Stimulated activated CD8-positive, alpha-beta memory T cell treated with anti-CD3 and anti-CD28 coated beads, Interleukin-4, amount 100 ng/mL, for 4 hours (primary cell): ENCODE measurements at regions not wholly inside any gene's neighbourhood (a gene's known extent, or its start where the extent isn't known, plus 50 kb on each side); places are given as distances from the start of the nearest gene placed in this dataset.

Experiments used
- DNase-seq, 2 donors: peaks; one replicate each; pipeline ENCODE4 v3.0.0-alpha.2; 2020; ENCODE audit warnings: low read depth in 2 of 2, low spot score in 1 of 2

DNA sequence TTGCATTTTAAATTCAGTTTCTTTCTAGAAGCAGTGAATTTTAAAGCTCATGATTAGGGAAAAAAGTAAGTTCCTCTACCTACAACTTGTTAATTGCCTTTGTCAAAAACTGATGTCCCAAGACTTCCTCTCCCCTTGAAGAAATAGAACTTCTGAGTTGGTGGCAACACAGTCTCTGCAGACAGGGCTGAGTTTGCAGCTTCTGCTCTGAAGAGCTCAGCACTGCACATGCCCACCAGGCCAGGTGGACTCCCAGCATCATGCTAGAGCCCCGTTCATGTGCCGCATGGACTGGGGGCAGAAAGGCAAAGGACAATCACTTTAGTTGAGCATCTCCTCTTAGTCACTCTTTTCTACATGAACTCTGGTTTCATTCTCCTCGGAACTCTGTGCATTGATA is 620.1 kb downstream of the VRK1 start:
- no peak for DNase-seq

DNA sequence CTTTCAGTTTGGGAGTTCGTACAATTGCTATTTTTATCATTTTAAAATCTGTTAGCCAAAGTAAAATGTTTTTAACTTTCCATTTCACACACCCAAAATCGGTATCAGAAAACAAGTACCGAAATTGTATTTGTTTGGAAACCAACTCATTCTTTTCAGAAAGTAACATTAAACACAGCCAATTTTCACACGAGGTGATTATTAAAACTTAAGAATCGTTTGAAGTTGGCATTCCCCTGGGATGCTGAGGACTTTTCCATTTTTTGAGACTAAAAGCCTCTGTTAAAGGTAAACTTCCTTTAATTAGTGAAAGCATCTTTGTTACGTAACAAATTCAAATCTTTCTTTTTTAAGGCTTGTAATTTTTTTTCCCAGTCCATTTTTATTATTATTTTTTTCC is 623.0 kb downstream of the VRK1 start:
- DNase-seq: no peak

DNA sequence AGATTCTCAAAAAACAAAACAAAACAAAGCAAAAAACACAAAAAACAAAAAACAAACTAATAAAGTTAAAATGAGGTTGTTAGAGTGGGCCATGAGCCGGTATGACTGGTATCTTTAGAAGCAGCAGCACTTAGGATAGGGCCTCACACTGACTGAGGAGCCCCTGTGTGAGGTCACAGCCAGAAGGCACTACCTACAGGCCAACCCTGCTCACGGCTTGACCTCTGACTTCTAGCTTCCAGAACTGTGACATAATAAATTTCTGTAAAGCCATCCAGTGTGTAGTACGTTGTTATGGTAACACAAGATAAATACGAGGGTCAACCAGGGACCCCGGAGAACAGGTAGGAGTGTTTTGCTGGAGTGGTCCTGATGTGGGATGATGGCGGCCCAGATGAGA is 629.6 kb downstream of the VRK1 start:
- no peak for DNase-seq

DNA sequence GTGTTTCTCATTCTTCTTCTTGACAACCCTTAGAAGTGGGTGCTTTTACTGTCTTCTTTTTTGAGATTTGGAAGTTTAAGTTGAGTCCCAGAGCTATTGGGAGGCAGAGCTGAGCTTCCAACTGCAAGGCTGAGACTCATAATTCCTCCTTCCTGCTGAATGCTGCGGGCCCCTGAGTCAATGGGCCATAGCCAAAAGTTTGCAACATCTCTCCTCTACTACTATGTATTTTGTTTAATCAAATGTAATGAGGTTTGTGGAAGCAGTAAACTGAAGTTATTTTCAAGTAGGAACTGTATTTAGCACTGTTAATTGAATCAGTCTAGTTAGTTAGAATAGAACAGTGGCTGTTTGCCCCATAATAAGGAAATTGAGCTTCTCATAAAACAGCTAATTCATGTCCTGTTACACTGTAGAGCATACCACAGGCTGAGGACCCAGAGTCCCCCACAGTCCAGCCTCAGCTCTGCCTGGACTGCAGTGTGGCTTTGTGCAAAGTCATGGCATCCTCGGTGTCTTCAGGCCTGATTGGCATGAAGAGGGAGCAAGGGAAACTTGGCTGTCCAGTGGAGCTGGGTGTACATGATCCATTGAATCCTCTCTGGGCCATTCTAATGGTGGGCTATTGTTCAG is 631.7 kb downstream of the VRK1 start:
- no peak for DNase-seq

DNA sequence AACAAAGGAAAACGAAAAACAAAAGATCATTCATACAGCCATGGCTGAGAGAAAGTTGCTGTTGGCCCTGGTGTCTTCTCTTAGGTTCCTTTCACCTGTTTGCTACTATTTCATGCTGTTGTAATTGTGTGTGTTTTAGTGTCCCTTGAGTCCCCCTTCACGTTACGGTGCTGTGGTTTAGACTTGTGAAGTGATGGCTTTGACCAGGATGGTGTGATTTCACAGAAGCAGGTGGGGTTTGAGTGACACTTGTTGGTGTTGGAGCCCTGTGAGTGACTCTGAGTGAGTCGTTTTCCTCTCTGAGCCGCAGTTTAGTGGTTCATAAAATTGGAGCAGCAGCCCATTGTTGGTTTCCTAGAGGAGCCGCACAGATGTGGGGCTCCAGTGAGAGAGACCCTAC is 635.4 kb downstream of the VRK1 start:
- DNase-seq: no peak

DNA sequence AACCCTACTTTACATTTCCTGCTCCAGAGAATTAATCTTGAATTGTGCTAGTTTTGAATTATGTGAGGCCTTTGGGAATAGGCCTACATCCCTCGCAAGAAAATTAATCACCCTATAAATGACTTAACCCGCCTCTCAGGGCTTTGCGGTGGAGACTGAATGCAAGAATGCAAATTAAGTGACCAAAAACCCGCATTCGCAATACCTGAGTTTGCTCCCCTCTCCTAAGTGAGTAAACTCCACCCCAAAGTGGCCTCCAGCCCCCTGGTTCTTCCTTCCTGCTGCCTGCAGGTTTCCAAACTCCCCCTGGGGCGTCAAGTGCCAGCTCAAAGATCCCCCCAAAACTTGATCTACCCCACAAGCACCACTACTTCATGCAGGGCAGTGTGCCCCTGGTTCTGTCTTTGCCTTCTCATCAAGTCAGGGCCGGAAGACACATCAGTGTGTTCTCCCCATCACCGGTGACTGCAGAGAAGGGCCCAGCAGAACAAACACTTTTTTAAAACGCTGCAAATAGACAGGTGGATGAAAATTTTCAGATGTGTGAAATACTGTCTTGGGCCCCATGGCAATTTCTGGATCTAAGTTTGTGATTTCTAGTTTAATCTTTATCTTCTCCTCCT is 644.7 kb downstream of the VRK1 start:
- no peak for DNase-seq

DNA sequence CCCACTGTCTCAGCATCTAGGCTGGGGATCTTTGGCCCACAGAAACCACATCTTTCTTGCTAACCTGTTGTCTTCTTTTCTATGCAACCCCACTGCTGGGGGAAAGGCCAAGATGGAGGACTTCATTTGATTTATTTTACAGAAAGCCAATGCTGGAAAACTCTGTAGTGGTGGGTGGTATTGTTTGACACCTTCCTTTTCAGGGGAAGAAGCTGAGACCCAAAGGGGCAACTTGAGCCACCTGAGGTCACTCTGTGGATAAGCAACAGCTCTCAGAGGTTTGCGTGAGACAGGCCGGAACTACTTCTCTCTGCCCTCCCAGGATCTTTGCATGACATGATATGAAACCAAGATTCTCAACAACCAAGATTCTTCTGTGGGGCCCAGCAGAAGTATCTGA is 645.2 kb downstream of the VRK1 start:
- DNase-seq: no peak

DNA sequence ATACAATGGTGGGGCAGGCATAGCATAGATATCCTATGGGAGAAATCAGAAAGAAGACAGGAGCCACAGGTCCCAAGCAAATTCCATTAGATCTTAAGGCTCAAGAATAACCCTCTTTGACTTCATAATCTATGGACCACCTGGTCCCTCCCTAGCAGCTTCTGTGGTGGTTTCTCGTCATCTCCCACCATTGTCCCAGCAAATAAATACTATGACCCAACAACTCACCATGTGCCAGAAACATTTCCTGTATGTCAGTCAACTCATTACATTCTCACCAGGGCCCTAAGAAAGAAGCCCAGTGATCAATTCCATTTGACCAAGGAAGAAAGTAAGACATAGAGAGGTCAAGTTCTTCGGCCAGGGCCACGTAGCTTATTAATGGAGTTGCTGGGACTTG is 646.2 kb downstream of the VRK1 start:
- DNase-seq: no peak

DNA sequence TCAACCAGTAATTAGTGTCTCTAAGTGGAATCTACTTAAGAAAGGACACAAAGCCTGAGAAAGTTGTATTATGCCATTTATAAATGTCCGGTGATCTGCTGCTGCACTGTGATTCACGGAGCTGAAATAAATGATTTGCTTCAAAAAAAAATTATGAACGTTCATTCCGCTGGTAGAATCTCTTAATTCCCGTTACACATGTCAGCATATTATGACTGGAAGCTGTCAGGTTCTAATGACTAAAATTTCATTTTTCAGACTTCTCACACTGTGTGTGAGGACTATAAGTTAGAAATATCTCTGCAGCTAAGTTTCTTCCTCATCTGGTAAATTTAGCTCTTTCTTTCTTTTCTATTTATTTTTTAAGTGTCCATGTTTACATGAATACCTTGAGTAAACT is 647.1 kb downstream of the VRK1 start:
- no peak for DNase-seq

DNA sequence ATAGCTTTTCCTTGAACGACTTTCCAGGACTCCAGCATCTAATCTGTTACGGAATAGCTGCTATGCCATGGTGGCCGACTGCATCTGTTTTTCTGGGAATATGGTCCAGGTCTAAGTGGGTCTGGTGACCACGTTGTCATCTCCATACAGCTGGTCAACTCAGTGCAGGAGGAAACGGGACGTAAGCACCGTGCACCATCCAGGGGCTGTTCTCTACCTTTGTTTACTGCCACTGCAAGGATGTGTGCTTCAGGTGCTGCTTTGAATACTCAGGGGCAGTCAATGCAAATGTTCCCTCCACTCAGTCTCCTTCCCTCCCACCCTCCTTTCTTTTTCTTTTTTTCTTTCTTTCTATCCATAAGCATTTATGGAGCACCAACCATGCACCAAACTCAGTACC is 648.2 kb downstream of the VRK1 start:
- DNase-seq: no peak

DNA sequence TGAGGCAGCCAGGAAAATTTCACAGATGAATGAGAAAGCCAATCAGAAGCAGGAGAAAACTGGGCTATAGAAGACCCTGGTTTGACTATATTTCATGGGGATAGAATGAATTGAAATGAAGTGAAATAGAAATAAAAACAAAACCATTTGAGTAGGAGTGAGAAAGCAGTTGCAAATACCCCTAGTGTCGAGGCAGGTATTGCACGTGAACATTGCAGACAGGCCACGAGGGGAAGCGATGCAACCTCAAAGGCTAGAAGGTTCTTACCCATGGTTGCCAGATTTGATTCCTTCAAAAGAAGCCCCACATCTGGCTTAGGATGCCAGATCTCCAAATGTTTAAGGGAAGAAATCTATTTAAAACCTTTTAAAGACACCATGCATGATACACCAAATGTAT is 648.9 kb downstream of the VRK1 start:
- DNase-seq: no peak

DNA sequence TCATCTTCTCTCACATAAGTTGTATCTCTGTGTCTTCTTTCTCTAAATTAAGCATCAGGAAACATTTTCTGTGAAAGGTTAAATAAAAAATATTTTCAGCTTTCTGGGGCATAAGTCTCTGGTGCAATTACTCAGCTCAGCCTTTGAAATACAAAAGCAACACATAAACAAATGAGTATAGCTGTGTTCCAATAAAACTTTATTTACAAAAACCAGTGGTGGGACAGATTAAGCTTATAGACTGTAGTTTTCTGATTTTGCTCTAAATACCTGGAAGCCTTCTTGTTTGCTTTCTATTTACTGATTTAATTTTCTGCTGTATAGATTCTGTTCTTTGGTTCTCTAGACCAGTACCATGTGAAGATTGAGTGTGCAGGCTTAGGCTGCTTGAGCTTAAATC is 655.1 kb downstream of the VRK1 start:
- DNase-seq: no peak

DNA sequence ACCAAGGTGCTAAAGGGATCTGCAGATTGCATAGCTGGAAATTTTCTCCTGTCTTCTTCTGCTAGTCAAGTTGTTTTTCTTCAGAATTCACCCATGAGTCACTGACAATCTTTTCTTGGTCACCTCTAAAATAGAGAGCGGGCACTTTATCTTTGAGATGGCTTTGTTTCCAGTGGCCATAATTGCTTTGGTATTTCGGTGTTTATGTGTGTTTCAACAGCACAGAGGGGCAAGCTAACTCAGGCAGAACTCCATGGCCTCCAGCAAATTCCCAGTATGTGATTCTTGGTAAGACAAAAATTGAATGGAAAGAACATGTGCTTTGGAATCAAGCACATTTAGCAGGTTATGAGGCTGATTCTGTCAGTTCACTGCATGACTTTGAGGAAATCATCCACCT is 656.8 kb downstream of the VRK1 start:
- no peak for DNase-seq

DNA sequence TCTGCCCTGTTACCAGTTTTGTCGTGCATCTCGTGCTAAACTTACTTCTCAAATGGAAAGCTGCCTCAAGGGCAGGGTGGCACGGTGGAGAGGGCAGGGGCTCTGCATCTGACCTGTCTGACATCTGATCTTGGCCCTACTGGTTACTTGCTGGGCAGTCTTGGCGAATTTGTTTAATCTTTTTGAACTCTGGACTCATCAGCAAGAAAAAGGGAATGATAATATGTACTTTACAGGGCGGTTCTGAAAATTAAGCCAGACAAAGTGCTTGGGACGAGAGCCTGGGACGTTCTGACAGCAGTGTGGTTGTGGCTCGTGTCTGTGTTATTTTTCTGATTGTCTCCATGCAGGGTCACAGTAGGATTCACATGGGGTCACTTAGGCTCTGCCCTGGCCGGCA is 659.3 kb downstream of the VRK1 start:
- DNase-seq: no peak

DNA sequence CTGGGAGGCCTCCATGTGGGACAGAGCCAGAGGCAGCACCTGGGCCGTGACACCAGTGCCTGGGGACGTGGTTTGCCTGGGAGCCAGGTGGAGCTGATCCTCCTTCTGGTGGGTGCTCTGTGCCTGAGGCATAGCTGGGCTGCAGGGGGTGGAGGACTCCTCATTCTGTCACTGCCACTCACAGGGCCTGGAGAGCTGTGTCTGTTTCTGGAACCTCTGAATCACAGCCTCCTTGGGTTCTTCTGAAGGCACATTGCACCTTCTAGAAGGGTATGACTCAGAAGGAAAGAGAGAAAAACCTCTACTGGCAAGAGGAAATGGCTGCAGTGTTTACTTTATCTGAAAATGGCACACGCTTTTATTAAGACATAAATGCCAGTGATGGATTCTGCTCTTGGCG is 659.8 kb downstream of the VRK1 start:
- DNase-seq: peak; percentile 47 to 66

DNA sequence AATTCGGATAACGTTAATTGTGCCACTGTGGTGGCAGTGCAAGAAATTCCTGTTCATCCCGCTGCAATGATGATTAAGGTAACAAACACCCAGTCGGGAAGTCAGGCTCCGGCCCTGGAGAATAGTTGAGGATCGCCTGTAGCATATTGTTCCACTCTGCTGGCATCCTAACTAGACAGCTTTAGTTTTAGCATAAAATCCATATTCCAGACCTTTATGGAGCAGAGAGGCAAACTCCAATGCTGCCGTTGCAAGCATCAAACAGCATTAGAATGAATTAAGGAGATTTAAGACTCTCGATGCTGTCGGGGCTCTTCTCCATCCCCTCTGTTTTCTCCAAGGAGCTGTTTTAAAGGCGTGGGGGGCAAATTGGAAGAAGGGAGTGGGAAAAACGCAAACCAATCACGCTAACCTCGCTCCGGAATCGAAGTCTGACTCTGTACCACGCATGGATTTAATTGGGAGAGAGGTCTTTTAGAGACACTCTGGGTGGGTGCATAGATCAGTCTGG is 660.4 kb downstream of the VRK1 start:
- DNase-seq: no peak

DNA sequence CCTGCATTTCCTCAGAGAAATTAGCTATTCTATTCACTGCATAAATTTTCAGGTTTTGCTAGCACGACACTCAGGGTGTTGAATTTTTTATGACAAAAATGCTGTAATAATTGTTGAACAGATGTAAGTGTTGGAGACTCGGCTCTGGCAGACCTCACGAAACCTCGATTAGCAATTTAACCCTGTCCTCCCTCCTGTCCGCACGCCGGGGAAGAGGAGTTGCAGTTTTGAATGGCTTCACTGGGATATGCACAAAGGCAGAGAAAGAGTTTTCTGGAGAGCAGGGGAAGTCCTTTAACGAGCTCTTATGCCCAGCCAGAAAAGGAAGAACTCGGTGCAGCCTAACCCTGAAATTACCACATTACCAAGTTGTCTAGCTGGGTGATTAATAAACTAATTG is 661.1 kb downstream of the VRK1 start:
- DNase-seq: no peak

DNA sequence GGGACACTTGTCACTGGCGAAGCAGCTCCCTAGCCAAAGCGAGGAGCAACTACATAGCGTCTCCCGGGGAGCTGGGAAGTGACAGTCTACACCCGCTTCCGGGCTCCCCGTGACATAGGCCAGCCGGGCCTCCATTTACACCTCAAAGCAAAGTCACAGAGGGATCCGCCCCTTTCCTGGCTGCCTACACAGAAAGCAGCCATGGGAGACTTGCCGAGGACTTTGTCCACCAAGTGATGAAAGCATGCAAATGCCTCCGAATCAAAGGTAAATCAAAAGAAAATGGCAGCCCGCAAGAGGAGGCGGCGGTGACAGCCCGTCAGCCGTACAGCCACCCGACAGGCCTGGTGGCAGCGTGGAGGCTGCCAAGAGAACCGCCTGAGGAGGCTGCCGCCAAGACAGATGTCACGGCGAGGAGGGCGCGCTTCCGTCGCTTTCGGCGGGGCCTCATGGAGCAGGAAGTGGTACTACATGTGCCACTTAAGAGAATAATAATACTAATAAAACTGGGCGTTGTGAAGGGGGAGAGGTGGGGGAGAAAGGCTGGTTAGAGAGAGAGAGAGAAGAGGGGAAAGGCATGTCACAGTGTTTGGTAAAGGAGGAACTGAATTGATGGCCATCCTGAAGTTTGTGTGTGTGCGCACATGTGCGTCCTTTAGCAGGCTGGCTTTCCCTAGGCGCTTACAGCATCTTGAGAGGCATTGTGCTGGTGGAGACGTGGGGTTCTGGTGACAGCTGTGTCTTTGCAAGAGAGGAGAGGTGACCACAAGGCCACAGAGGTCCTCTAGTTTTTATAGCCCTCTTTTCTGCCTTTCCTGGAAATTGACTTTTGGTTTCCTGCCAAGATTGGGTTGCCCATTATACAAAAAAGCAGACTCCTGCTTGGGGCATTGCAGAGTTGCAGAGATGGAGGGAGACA is 661.7 kb downstream of the VRK1 start:
- DNase-seq: peak; percentile 57 to 65

DNA sequence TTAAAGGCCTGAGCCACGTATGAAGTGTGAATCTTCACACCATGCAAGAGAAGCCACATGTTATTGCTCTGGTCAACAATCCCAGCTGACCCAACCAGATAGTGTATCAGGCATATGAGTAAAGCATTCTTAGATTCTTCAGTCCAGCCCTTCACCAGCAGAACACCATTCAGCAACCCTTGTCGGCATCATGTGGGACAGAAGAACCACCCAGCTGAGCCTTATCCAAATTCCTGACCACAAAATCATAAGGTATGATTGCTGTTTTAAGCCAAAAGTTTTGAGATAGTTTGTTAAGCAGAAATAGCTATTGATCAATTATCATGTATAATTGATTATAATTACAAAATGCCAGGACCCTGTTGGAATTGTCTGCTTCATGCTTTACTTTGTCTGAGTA is 664.9 kb downstream of the VRK1 start:
- no peak for DNase-seq

DNA sequence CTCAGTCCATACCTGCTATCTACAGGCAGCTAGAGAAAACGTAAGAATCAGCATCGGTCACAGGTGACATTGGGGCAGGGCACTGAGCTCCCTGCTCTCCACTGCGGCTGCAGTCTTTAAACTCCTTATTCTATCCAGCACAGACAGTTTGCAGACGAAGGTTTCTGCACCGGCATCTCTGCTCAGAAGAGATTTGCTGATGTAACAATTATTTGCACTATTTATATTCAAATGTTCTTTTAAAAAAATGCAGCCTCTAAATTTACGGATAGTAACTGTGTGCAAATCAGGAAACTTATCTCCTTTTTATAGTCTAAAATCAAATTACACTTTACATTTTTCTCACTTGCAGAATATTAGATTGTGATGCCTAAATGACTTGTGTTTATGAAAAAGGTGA is 671.0 kb downstream of the VRK1 start:
- DNase-seq: no peak

DNA sequence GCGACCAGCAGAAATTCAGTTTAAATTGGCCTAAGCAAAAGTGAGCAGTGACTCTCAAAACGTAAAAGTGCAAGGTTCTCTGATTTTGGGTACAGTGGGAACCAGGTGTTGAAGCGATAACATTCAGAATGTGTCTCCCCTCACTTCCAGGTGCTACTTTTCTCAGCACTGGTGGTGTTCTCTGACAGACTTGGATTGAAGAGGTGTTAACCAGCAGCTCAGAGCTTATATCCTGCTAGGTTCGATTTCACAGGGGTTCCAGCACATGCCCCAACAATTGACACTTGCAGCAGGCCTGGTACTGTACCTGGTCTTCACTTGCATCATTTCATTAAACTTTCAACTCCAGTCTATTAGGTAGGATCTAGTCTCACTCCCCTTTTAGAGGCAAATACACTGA is 680.2 kb downstream of the VRK1 start:
- no peak for DNase-seq

DNA sequence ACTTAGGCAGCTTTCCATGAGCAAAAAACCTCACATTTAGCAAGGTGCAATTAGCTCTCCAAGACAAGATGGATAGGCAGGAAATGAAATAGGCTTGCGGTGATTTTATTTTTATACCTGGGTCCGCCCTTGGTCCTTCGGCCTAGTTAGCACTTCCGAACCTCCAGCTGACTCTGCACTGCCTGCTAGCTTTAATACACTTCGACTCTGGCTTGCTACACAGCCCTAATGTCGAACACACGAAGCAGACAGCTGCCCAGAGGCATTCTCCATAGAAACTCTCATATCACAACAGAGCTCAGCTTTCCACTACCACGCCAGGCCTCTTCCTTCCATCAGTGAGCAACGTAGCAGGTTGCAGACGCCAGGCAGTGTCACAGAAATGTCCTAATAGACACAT is 688.0 kb downstream of the VRK1 start:
- no peak for DNase-seq
